ENCODE measurements at regions not wholly inside any gene's neighbourhood (a gene's known extent, or its start where the extent isn't known, plus 50 kb on each side); places are given as distances from the start of the nearest gene placed in this dataset.

DNA sequence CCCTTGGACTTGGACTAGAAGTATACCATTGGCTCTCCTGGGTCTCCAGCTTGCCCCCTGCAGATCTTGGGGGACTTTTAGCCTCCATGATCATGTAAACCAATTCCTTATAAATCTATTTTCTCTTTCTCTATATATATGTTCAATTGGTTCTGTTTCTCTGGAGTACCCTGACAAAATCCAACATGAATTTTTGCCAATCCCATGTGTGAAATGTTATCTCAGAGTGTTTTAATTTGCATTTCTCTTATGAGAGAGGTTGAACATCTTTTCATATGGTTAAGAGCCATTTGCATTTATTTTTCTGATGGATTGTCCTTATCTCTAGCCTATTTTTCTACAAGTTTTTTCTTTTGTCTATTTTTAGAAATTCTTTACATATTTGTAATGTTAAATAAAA is 131.7 kb upstream of the NEO1 start:
- TF ChIP-seq, protein P1, sequence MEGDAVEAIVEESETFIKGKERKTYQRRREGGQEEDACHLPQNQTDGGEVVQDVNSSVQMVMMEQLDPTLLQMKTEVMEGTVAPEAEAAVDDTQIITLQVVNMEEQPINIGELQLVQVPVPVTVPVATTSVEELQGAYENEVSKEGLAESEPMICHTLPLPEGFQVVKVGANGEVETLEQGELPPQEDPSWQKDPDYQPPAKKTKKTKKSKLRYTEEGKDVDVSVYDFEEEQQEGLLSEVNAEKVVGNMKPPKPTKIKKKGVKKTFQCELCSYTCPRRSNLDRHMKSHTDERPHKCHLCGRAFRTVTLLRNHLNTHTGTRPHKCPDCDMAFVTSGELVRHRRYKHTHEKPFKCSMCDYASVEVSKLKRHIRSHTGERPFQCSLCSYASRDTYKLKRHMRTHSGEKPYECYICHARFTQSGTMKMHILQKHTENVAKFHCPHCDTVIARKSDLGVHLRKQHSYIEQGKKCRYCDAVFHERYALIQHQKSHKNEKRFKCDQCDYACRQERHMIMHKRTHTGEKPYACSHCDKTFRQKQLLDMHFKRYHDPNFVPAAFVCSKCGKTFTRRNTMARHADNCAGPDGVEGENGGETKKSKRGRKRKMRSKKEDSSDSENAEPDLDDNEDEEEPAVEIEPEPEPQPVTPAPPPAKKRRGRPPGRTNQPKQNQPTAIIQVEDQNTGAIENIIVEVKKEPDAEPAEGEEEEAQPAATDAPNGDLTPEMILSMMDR (IDR thresholded peaks at IDR 0.05; ENCODE audit: poor library complexity), result no peak
- TF ChIP-seq EZH2phosphoT487 (IDR thresholded peaks at IDR 0.05; ENCODE audit: low read depth, severe bottlenecking, unreplicated experiment), result no peak
- no peak for TF ChIP-seq EZH2 (IDR thresholded peaks at IDR 0.05; ENCODE audit: borderline replicate concordance)

Data from hepatocyte (in vitro differentiated cells).